GM21528 (cell line): ENCODE measurements at regions not wholly inside any gene's neighbourhood (a gene's known extent, or its start where the extent isn't known, plus 50 kb on each side); places are given as distances from the start of the nearest gene placed in this dataset.
"Not testable (repeated sequence)": the region's sequence is repeated elsewhere in the genome, so short reads cannot be mapped to it uniquely, and the experiment has no call there.

Source experiments
- ATAC-seq: cut with Tn5 transposase; IDR thresholded peaks from one replicate; pipeline ENCODE4 v1.9.1; 2021; ENCODE audit warnings: mild to moderate bottlenecking, moderate library complexity; ENCODE audit not compliant: unreplicated experiment, low FRiP score

GRCh38 chr18:22499421-22499820 lies 81.7 kb upstream of the CTAGE1 start:
- ATAC-seq = no peak

- ATAC-seq = no peak
These were observed 86.1 kb upstream of the CTAGE1 start for GRCh38 chr18:22503803-22504202.

- no peak for ATAC-seq
These were observed 86.7 kb upstream of the CTAGE1 start for GRCh38 chr18:22504251-22505030.

- ATAC-seq = no peak
These were observed 87.5 kb upstream of the CTAGE1 start for GRCh38 chr18:22505141-22505591.

- ATAC-seq = no peak
These were observed 89.3 kb upstream of the CTAGE1 start for GRCh38 chr18:22507055-22507454.

GRCh38 chr18:22509423-22509822 lies 91.7 kb upstream of the CTAGE1 start:
- no peak for ATAC-seq

- ATAC-seq = no peak
These were observed 93.0 kb upstream of the CTAGE1 start for GRCh38 chr18:22510697-22511096.

GRCh38 chr18:22513721-22514481 lies 96.2 kb upstream of the CTAGE1 start:
- ATAC-seq = no peak

- ATAC-seq = no peak
These were observed 96.9 kb upstream of the CTAGE1 start for GRCh38 chr18:22514655-22515054.

GRCh38 chr18:22515250-22515649 lies 97.5 kb upstream of the CTAGE1 start:
- no peak for ATAC-seq

GRCh38 chr18:22517356-22517755 lies 99.6 kb upstream of the CTAGE1 start:
- no peak for ATAC-seq

- no peak for ATAC-seq
These were observed 103.5 kb upstream of the CTAGE1 start for GRCh38 chr18:22521026-22521707.

GRCh38 chr18:22523481-22523880 lies 105.8 kb upstream of the CTAGE1 start:
- no peak for ATAC-seq

- no peak for ATAC-seq
These were observed 107.1 kb upstream of the CTAGE1 start for GRCh38 chr18:22524783-22525182.

- no peak for ATAC-seq
These were observed 107.6 kb upstream of the CTAGE1 start for GRCh38 chr18:22525313-22525712.

GRCh38 chr18:22525883-22526282 lies 108.2 kb upstream of the CTAGE1 start:
- ATAC-seq = no peak

- no peak for ATAC-seq
These were observed 110.6 kb upstream of the CTAGE1 start for GRCh38 chr18:22528291-22528690.

- not testable (repeated sequence) for ATAC-seq
These were observed 117.0 kb upstream of the CTAGE1 start for GRCh38 chr18:22534706-22535105.

GRCh38 chr18:22536558-22536957 lies 118.8 kb upstream of the CTAGE1 start:
- ATAC-seq = no peak

GRCh38 chr18:22538426-22538825 lies 120.7 kb upstream of the CTAGE1 start:
- ATAC-seq = no peak

- no peak for ATAC-seq
These were observed 121.5 kb upstream of the CTAGE1 start for GRCh38 chr18:22539051-22539765.
